RCC 7860 (cell line): ENCODE measurements at regions not wholly inside any gene's neighbourhood (a gene's known extent, or its start where the extent isn't known, plus 50 kb on each side); places are given as distances from the start of the nearest gene placed in this dataset.

Experiments used
- DNase-seq: peaks from one replicate; pipeline ENCODE4 v3.0.0-alpha.2; 2015; ENCODE audit warnings: low spot score
- FAIRE-seq: peaks from 2 replicates; lab custom pipeline; 2012; peaks lifted over from hg19 to GRCh38; lab: Jason Lieb, UNC

- DNase-seq (no peak), FAIRE-seq (no peak)
Measured at GRCh38 chr16:86015606-86016005, 116.6 kb downstream of the IRF8 start.

GRCh38 chr16:86016201-86016965 is 117.4 kb downstream of the IRF8 start:
- DNase-seq (peak; percentile 41), FAIRE-seq (no peak)

- FAIRE-seq (no peak), DNase-seq (no peak)
Measured at GRCh38 chr16:86018071-86018470, 119.1 kb downstream of the IRF8 start.

- no peak for DNase-seq
- no peak for FAIRE-seq
Measured at GRCh38 chr16:86018487-86018886, 119.5 kb downstream of the IRF8 start.

- DNase-seq = no peak
- FAIRE-seq = no peak
Measured at GRCh38 chr16:86018941-86019340, 120.0 kb downstream of the IRF8 start.

GRCh38 chr16:86019446-86020047 is 120.6 kb downstream of the IRF8 start:
- DNase-seq = no peak
- FAIRE-seq = no peak

- DNase-seq = no peak
- FAIRE-seq = no peak
Measured at GRCh38 chr16:86020971-86021370, 122.0 kb downstream of the IRF8 start.

- FAIRE-seq (no peak), DNase-seq (no peak)
Measured at GRCh38 chr16:86022381-86022960, 123.5 kb downstream of the IRF8 start.

- DNase-seq (no peak), FAIRE-seq (no peak)
Measured at GRCh38 chr16:86024210-86024609, 125.2 kb downstream of the IRF8 start.

- no peak for FAIRE-seq
- no peak for DNase-seq
Measured at GRCh38 chr16:86025706-86026105, 126.7 kb downstream of the IRF8 start.

- no peak for FAIRE-seq
- no peak for DNase-seq
Measured at GRCh38 chr16:86026171-86026910, 127.4 kb downstream of the IRF8 start.

- DNase-seq (no peak), FAIRE-seq (no peak)
Measured at GRCh38 chr16:86026916-86027315, 128.0 kb downstream of the IRF8 start.

GRCh38 chr16:86027373-86028126 is 128.6 kb downstream of the IRF8 start:
- FAIRE-seq = no peak
- DNase-seq = no peak

GRCh38 chr16:86029131-86029741 is 130.3 kb downstream of the IRF8 start:
- FAIRE-seq (no peak), DNase-seq (no peak)

GRCh38 chr16:86030116-86030515 is 131.2 kb downstream of the IRF8 start:
- FAIRE-seq = no peak
- no peak for DNase-seq

- DNase-seq = no peak
- no peak for FAIRE-seq
Measured at GRCh38 chr16:86031141-86031678, 132.2 kb downstream of the IRF8 start.

GRCh38 chr16:86033016-86033474 is 134.1 kb downstream of the IRF8 start:
- DNase-seq = no peak
- FAIRE-seq = no peak

GRCh38 chr16:86033971-86034370 is 135.0 kb downstream of the IRF8 start:
- FAIRE-seq = no peak
- DNase-seq = no peak

GRCh38 chr16:86034421-86034919 is 135.5 kb downstream of the IRF8 start:
- no peak for FAIRE-seq
- no peak for DNase-seq

- no peak for DNase-seq
- no peak for FAIRE-seq
Measured at GRCh38 chr16:86035906-86036305, 136.9 kb downstream of the IRF8 start.
